HCT116 (cell line): ENCODE measurements at regions not wholly inside any gene's neighbourhood (a gene's known extent, or its start where the extent isn't known, plus 50 kb on each side); places are given as distances from the start of the nearest gene placed in this dataset.

Source experiments
- ATAC-seq: fragments of 200-7000 bp; cut with Tn5 transposase; 2 replicates; pipeline ENCODE4 v1.9.1; 2020; ENCODE audit warnings: mild to moderate bottlenecking, moderate library complexity
- BruUV-seq: library from RNA; stranded (reverse); fragments of 400-500 nt; replicated peaks from 2 replicates; lab custom pipeline; 2021; lab: Mats Ljungman, UMichigan
- CTCF ChIA-PET: fragments of 300-600 bp; sonication (Branson Sonifier 250); formaldehyde crosslinking; loops from one replicate; lab custom pipeline; 2021; ENCODE audit warnings: antibody characterized with exemption; lab: Charles Lee
- POLR2A ChIA-PET: fragments of 300-600, 350-600 bp; sonication (Branson Sonifier 250); formaldehyde crosslinking; loops from one replicate; lab custom pipeline; 2021; ENCODE audit warnings: antibody characterized with exemption; lab: Charles Lee
- RAD21 ChIA-PET, 2 experiments: fragments of 300-600 bp; sonication (Branson Sonifier 250); formaldehyde crosslinking; loops; one replicate each; lab custom pipeline; 2023; ENCODE audit warnings: low total read pairs in 2 of 2; ENCODE audit not compliant: uncharacterized antibody in 2 of 2, unreplicated experiment in 2 of 2, low non-redundant PET in 1 of 2; lab: Charles Lee
- DNase-seq: peaks from one replicate; pipeline ENCODE4 v3.0.0-alpha.2; 2010; ENCODE audit warnings: low read depth, low spot score
- H2AFZ ChIP-seq: fragments of 200-600 bp; shearing (Covaris generic), sonication (generic); 2 replicates; pipeline ENCODE4 v1.6.1; 2017; ENCODE audit warnings: low read depth, mixed run types, mixed read lengths, antibody characterized with exemption, low read length; ENCODE audit not compliant: poor library complexity, severe bottlenecking
- H3K27ac ChIP-seq: 2 replicates; pipeline ENCODE4 v1.5.1; 2012; ENCODE audit warnings: low read depth, low read length
- H3K27me3 ChIP-seq: fragments of 200-600 bp; sonication (generic); 2 replicates; pipeline ENCODE4 v1.6.1; 2016; ENCODE audit warnings: mixed run types, low read length, mixed read lengths; ENCODE audit not compliant: insufficient read depth
- H3K36me3 ChIP-seq, 2 experiments: fragments of 200-500 bp in 1 of 2; fragments of 200-600 bp in 1 of 2; sonication (Bioruptor generic) in 1 of 2; sonication (generic) in 1 of 2; 2 replicates each; pipeline versions ENCODE4 v1.5.1 to v1.6.1; 2014 to 2016; ENCODE audit warnings: low read length in 2 of 2, inconsistent platforms in 1 of 2, mixed read lengths in 1 of 2, mixed run types in 1 of 2; ENCODE audit not compliant: insufficient read depth in 2 of 2, control insufficient read depth in 1 of 2
- H3K4me1 ChIP-seq, 2 experiments: fragments of 200-600 bp in 1 of 2; sonication (generic) in 1 of 2; 2 replicates each; pipeline versions ENCODE4 v1.5.1 to v1.6.1; 2012 to 2017; ENCODE audit warnings: low read length in 2 of 2, inconsistent platforms in 1 of 2, mild to moderate bottlenecking in 1 of 2, mixed read lengths in 1 of 2, mixed run types in 1 of 2, moderate library complexity in 1 of 2; ENCODE audit not compliant: insufficient read depth in 2 of 2, control insufficient read depth in 1 of 2
- H3K4me2 ChIP-seq: fragments of 200-600 bp; sonication (generic); 2 replicates; pipeline ENCODE4 v1.6.1; 2017; ENCODE audit warnings: mixed run types, low read length, mixed read lengths
- H3K4me3 ChIP-seq, 2 experiments: fragments of 200-600 bp in 1 of 2; sonication (generic) in 1 of 2; replicated peaks in 1 of 2; 2 replicates each; pipeline ENCODE4 v1.5.1; 2011 to 2016; ENCODE audit warnings: low read length in 2 of 2, control low read depth in 1 of 2, low read depth in 1 of 2, mild to moderate bottlenecking in 1 of 2, mixed read lengths in 1 of 2, mixed run types in 1 of 2
- H3K79me2 ChIP-seq: fragments of 200-600 bp; sonication (generic); 2 replicates; pipeline ENCODE4 v1.6.1; 2017; ENCODE audit warnings: mild to moderate bottlenecking, mixed run types, low read length, moderate library complexity, mixed read lengths; ENCODE audit not compliant: insufficient read depth
- H3K9ac ChIP-seq: fragments of 200-600 bp; sonication (generic); 2 replicates; pipeline ENCODE4 v1.6.1; 2016; ENCODE audit warnings: low read length, mixed read lengths
- H3K9me2 ChIP-seq: fragments of 200-600 bp; sonication (generic), shearing (Covaris generic); 2 replicates; pipeline ENCODE4 v1.6.1; 2017; ENCODE audit warnings: mixed run types, mild to moderate bottlenecking, moderate library complexity; ENCODE audit not compliant: insufficient read depth
- H3K9me3 ChIP-seq, 2 experiments: fragments of 200-500 bp in 1 of 2; fragments of 200-600 bp in 1 of 2; sonication (Bioruptor generic) in 1 of 2; sonication (generic) in 1 of 2; 2 replicates each; pipeline ENCODE4 v1.6.1; 2014 to 2017; ENCODE audit warnings: low read length in 2 of 2, mixed read lengths in 2 of 2, inconsistent platforms in 1 of 2, low read depth in 1 of 2, mild to moderate bottlenecking in 1 of 2, mixed run types in 1 of 2, moderate library complexity in 1 of 2; ENCODE audit not compliant: control insufficient read depth in 1 of 2, insufficient read depth in 1 of 2
- H4K20me1 ChIP-seq: fragments of 200-600 bp; sonication (generic), shearing (Covaris generic); 2 replicates; pipeline ENCODE4 v1.6.1; 2017; ENCODE audit warnings: mixed run types, mild to moderate bottlenecking, moderate library complexity; ENCODE audit not compliant: insufficient read depth
- ATF3 ChIP-seq: IDR thresholded peaks from 2 replicates; pipeline ENCODE4 v1.6.1; 2012
- CEBPB ChIP-seq: IDR thresholded peaks from 2 replicates; pipeline ENCODE4 v1.6.1; 2012; ENCODE audit warnings: low read depth
- CTCF ChIP-seq, 3 experiments: fragments of 200-600 bp in 1 of 3; sonication (generic) in 1 of 3; IDR thresholded peaks in 2 of 3; conservative IDR thresholded peaks in 1 of 3; 2 replicates each; pipeline ENCODE4 v1.5.1; 2012 to 2017; ENCODE audit warnings: low read depth in 2 of 3, low read length in 2 of 3, antibody characterized with exemption in 1 of 3, borderline replicate concordance in 1 of 3, control low read depth in 1 of 3, mild to moderate bottlenecking in 1 of 3, mixed read lengths in 1 of 3, mixed run types in 1 of 3, moderate library complexity in 1 of 3; ENCODE audit not compliant: insufficient read depth in 1 of 3
- EGR1 ChIP-seq: IDR thresholded peaks from 2 replicates; pipeline ENCODE4 v1.6.1; 2012; ENCODE audit warnings: low read depth
- ELF1 ChIP-seq: IDR thresholded peaks from 2 replicates; pipeline ENCODE4 v1.6.1; 2012; ENCODE audit warnings: low read depth, borderline replicate concordance
- EZH2phosphoT487 ChIP-seq: fragments of 200-600 bp; IDR thresholded peaks from 2 replicates; pipeline ENCODE4 v1.6.1; 2018; ENCODE audit warnings: antibody characterized with exemption, borderline replicate concordance
- FOSL1 ChIP-seq: IDR thresholded peaks from 2 replicates; pipeline ENCODE4 v1.6.1; 2012; ENCODE audit warnings: low read depth
- JUND ChIP-seq: IDR thresholded peaks from 2 replicates; pipeline ENCODE4 v1.6.1; 2012
- POLR2A ChIP-seq: IDR thresholded peaks from 2 replicates; pipeline ENCODE4 v1.7.0; 2011; ENCODE audit warnings: borderline replicate concordance; ENCODE audit not compliant: insufficient read depth, insufficient read length; ENCODE audit errors: extremely low read depth
- POLR2AphosphoS5 ChIP-seq: IDR thresholded peaks from 2 replicates; pipeline ENCODE4 v1.6.1; 2011; ENCODE audit warnings: mild to moderate bottlenecking, low read depth, low read length, moderate library complexity
- RAD21 ChIP-seq: IDR thresholded peaks from 2 replicates; pipeline ENCODE4 v1.6.1; 2012; ENCODE audit warnings: low read depth, mild to moderate bottlenecking
- SIN3A ChIP-seq: IDR thresholded peaks from 2 replicates; pipeline ENCODE4 v1.6.1; 2012; ENCODE audit warnings: low read depth
- SP1 ChIP-seq: IDR thresholded peaks from 2 replicates; pipeline ENCODE4 v1.6.1; 2012; ENCODE audit warnings: low read depth
- SRF ChIP-seq: IDR thresholded peaks from 2 replicates; pipeline ENCODE4 v1.6.1; 2012; ENCODE audit warnings: low read depth
- YY1 ChIP-seq: IDR thresholded peaks from 2 replicates; pipeline ENCODE4 v1.6.1; 2011; ENCODE audit warnings: low read length, low read depth, moderate library complexity, mild to moderate bottlenecking; ENCODE audit not compliant: insufficient replicate concordance; ENCODE audit errors: extremely low read depth
- ZBTB33 ChIP-seq: IDR thresholded peaks from 2 replicates; pipeline ENCODE4 v1.6.1; 2011; ENCODE audit warnings: mild to moderate bottlenecking, low read length, moderate library complexity; ENCODE audit not compliant: insufficient replicate concordance; ENCODE audit errors: extremely low read depth
- ZNF274 ChIP-seq: fragments of 200-500 bp; sonication (Bioruptor generic); IDR thresholded peaks from 2 replicates; pipeline ENCODE4 v1.6.1; 2014; ENCODE audit warnings: mild to moderate bottlenecking, low read depth, low read length, inconsistent platforms
- intact Hi-C: fragments of 100-400 bp; cut with micrococcal nuclease; formaldehyde crosslinking; loops from 2 replicates; pipeline ENCODE4 v1.10.0; 2022

GRCh38 chr3:34073961-34074360 lies 275.5 kb downstream of the PDCD6IP start:
- TF ChIP-seq YY1 = no peak
- TF ChIP-seq CEBPB = no peak
- no peak for TF ChIP-seq EZH2phosphoT487
- TF ChIP-seq EGR1 = no peak
- no peak for TF ChIP-seq ELF1
- TF ChIP-seq ATF3 = no peak
- TF ChIP-seq RAD21 = no peak
- TF ChIP-seq JUND = no peak
- no peak for TF ChIP-seq FOSL1
- no peak for TF ChIP-seq ZNF274
- no peak for TF ChIP-seq SP1
- no peak for TF ChIP-seq SIN3A
- TF ChIP-seq POLR2AphosphoS5 = no peak
- no peak for TF ChIP-seq POLR2A
- TF ChIP-seq CTCF (IDR thresholded peaks at IDR 0.05 in 2 of 3, conservative IDR thresholded peaks at IDR 0.05 in 1 of 3; ENCODE audit: borderline replicate concordance in 1 of 3, insufficient read depth in 1 of 3, low read depth in 2 of 3, low read length in 2 of 3) = no peak
- TF ChIP-seq SRF = no peak
- TF ChIP-seq ZBTB33 = no peak
- Histone ChIP-seq H4K20me1 (no peaks in the 10 kb centered on the region), H3K4me2 (no peak overlapping the region), H3K27me3 (peaks cover 12% of the 10 kb centered on the region), H3K9me3 (no peaks in the 10 kb centered on the region), H3K4me1 (no peaks in the 10 kb centered on the region), H3K9me2 (no peaks in the 10 kb centered on the region), H3K4me3 (no peak overlapping the region), H2AFZ (no peak overlapping the region), H3K27ac (no peak overlapping the region), H3K9ac (no peak overlapping the region), H3K79me2 (no peaks in the 10 kb centered on the region), H3K36me3 (no peaks in the 10 kb centered on the region)
- ChIA-PET CTCF (no interaction called here), POLR2A (no interaction called here), RAD21 (no interaction called here)
- intact Hi-C loops = no loop called here
- no TSS peak for BruUV-seq
- no peak for ATAC-seq
- DNase-seq = no peak
